ENCODE measurements at regions not wholly inside any gene's neighbourhood (a gene's known extent, or its start where the extent isn't known, plus 50 kb on each side); places are given as distances from the start of the nearest gene placed in this dataset.

DNA sequence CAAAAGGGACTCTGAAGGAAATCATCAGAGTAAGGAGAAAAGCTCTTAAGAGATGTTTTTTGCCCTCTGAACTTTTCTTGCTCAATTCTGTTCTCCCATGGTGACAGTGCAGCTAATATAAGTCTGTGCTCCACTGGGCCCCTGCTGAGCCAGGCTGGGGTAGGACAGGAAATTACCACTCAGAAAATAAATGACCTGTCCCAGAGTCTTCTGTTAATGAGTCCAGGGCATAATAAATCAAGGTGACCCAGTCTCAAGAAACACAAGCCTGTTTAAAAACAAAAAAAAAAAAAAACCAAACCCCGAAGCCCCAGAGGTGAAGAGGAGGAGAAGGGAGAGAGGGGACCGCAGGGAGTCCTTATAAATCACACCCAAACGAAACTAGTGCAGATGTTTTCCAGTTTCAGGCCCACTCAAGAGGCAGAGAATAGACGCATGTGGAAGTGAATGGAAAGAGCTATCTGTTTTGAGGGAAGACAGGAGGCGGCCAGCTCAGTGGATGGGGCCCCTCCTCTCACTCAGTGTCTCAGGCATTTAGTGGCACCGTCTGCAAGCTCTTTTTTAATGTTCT, 59.8 kb upstream of the BOC start:
- Histone ChIP-seq H3K4me3 (no peak overlapping the region), H3K4me1 (replicated peaks in 1 of 2) (peaks cover 15 to 22% of the 10 kb centered on the region in 2 donors), H3K27ac (no peak overlapping the region)
- in situ Hi-C loops (cut with MboI; ENCODE audit: low pct_unique_long_range_greater_than_20kb in 2 of 9, low sequenced_read_pairs in 9 of 9, unreplicated experiment in 9 of 9) = no loop called here
- WGBS, 10 experiments = 0 to 58% (median 0%) methylated on average over 1 to 6 of the region's 6 CpGs; no CpG with 5 or more reads in 1 of the 10 experiments
- ATAC-seq (replicated peaks in 6 of 8) = peak in 5 of 8 experiments; percentile 96 to 97 (median 96)

DNA sequence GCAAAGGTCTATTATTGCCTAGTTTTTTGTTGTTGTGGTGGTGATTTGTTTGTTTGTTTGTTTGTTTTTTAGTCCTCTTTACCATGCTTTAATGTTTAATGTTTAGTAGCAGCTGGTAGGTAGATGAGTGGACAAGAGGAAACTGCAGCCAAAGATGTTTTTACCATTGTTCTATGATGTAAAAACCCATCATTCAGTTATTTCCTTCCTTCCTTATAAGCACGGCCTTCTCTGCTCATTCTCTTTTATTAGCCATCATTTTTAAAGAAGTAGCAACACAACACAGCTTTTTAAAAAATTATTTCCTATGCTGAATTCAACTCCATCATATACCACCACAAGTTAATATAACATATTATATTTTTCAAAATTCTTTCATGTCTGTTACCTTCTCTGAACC, 58.5 kb upstream of the BOC start:
- ATAC-seq (replicated peaks in 6 of 8) = no peak
- no peak overlapping the region for H3K4me3 ChIP-seq
- H3K27ac ChIP-seq = no peak overlapping the region
- H3K4me1 ChIP-seq (replicated peaks in 1 of 2) = peaks cover 25 to 29% of the 10 kb centered on the region in 2 donors
- 38 to 100% (median 86%) methylated on average over 1 of the region's 1 CpG for WGBS, 10 experiments
- in situ Hi-C loops (cut with MboI; ENCODE audit: low pct_unique_long_range_greater_than_20kb in 2 of 9, low sequenced_read_pairs in 9 of 9, unreplicated experiment in 9 of 9) = no loop called here

DNA sequence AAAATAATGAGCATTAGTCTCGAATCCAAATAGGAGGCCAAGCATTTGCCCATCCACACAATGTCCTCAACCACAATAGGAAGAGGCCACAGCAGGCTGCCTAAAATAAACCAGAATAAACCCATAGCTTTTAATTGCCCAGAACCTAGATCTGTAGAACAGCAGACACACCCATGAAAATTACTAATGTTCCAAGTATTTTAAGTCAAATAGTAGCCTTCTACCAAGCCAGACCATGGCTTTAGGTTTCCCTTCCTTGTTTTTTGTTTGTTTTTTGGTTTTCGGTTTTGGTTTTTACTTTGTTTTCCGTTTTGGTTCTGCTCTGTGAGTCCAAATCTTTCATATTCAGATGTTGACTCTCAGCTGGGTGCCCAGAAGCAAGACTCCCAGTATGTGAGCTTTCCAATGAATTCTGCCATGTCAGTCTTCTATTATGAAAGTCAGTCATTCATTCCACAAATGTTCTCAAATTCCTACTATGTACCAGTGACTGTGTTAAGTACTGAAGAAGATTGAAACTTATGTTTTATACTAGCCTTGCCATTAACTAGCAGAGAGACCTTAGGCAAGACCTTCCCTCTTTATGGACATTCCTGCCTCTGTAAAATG, 57.8 kb upstream of the BOC start:
- peak in 2 of 8 experiments; percentile 19 to 49 for ATAC-seq (replicated peaks in 6 of 8)
- Histone ChIP-seq H3K4me3 (no peak overlapping the region), H3K4me1 (replicated peaks in 1 of 2) (peaks cover 25 to 29% of the 10 kb centered on the region in 2 donors), H3K27ac (no peak overlapping the region)
- in situ Hi-C loops (cut with MboI; ENCODE audit: low pct_unique_long_range_greater_than_20kb in 2 of 9, low sequenced_read_pairs in 9 of 9, unreplicated experiment in 9 of 9) = no loop called here
- 57 to 88% (median 75%) methylated on average over 2 to 3 of the region's 3 CpGs for WGBS, 10 experiments

DNA sequence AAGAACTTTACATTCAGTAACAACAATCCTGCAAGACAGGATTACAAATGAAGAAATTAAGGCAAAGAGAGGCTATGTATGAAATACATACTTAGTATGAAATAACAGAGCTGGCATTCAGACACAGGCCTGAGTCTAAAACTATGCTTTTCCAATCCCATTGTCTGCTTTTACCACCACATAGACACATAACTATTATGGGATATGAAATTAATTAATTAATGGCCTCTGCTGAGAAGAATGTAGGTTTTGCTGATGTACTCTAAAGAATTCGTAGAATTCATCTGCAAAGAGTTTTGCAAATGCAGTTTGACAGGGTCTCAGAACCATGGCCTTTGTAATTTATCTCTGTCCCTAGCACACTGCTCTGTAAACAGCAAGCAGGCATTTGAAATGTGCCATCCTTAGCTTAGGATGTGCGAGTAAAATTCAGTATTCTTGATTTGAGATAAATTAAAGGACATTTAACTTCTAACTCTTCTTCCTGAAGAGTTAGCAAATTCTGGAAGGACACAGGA, 54.5 kb upstream of the BOC start:
- in situ Hi-C loops (cut with MboI; ENCODE audit: low pct_unique_long_range_greater_than_20kb in 2 of 9, low sequenced_read_pairs in 9 of 9, unreplicated experiment in 9 of 9) = no loop called here
- peak in 1 of 8 experiments; percentile 44 for ATAC-seq (replicated peaks in 6 of 8)
- Histone ChIP-seq H3K4me3 (no peak overlapping the region), H3K27ac (no peak overlapping the region), H3K4me1 (replicated peaks in 1 of 2) (peaks cover 17 to 22% of the 10 kb centered on the region in 2 donors)
- 27 to 94% (median 67%) methylated on average over 1 to 2 of the region's 2 CpGs for WGBS, 10 experiments

DNA sequence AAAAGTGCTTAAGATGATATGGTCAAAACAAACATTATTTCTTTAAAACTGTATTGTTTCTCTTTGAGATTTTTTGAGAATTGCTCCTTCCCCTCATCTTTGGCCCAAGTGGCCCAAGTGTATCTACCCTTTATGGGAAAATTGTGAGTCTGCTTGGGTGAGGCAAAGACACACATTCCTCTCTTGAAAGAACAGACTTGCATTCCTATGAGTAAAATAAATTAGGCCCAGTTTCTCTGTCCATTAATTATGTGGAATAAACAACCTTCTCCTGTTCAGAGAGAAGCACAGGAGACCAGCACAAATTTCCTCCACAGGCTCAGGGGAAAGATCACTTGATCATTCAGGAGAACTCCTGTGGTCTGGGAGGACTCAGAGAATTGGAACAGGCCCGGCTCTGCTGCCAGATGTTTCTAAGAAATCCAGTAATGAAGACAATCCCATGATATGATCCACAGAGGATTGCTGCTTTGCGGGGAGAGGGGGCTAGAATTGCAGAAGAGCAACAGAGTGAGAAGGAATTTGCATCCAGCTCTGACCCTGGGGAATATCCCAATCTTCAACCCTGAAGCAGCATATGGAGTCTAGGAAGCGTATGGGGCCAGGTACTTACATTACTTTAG, 53.8 kb upstream of the BOC start:
- Histone ChIP-seq H3K4me1 (replicated peaks in 1 of 2) (peaks cover 10 to 15% of the 10 kb centered on the region in 2 donors), H3K4me3 (no peak overlapping the region), H3K27ac (no peak overlapping the region)
- 0 to 100% (median 91%) methylated on average over 1 to 3 of the region's 3 CpGs; no CpG with 5 or more reads in 3 of the 10 experiments for WGBS, 10 experiments
- in situ Hi-C loops (cut with MboI; ENCODE audit: low pct_unique_long_range_greater_than_20kb in 2 of 9, low sequenced_read_pairs in 9 of 9, unreplicated experiment in 9 of 9) = no loop called here
- peak in 3 of 8 experiments; percentile 40 to 89 (median 87) for ATAC-seq (replicated peaks in 6 of 8)

DNA sequence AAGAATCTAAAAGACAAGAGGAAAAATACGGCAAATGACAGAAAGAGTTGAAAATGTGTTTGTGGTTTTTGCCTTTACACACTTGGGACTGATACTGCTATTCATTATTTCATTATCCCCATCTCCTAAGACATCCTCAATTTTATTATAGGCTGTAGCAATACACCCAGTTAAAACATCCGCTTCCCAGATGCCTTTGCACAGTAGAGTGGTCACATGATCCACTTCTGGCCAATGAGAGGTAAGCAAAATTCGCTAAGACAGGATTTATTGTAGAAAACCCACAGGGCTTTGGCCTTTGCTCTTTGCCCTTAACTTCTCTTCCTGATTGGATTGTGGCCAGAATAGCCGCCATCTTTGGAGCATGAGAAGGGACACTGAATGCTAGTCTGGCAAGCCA, 53.2 kb upstream of the BOC start:
- 50 to 100% (median 98%) methylated on average over 1 to 4 of the region's 4 CpGs for WGBS, 10 experiments
- in situ Hi-C loops (cut with MboI; ENCODE audit: low pct_unique_long_range_greater_than_20kb in 2 of 9, low sequenced_read_pairs in 9 of 9, unreplicated experiment in 9 of 9) = no loop called here
- Histone ChIP-seq H3K27ac (no peak overlapping the region), H3K4me1 (replicated peaks in 1 of 2) (peaks cover 10% of the 10 kb centered on the region in 2 donors), H3K4me3 (no peak overlapping the region)
- ATAC-seq (replicated peaks in 6 of 8) = no peak
